ENCODE measurements at regions not wholly inside any gene's neighbourhood (a gene's known extent, or its start where the extent isn't known, plus 50 kb on each side); places are given as distances from the start of the nearest gene placed in this dataset.

- TF ChIP-seq GATAD2A (CRISPR knock-in tag; IDR thresholded peaks at IDR 0.05) (0 out of 2 replicates have a peak, but pooled peaks have one; percentile 18), ZNF256 (CRISPR knock-in tag; conservative IDR thresholded peaks at IDR 0.05) (no peak)
Observed at GRCh38 chr11:115959081-115959486, 454.9 kb upstream of the CADM1 start (continued).

GRCh38 chr11:115958089-115959000 is 454.1 kb upstream of the CADM1 start:
- Histone ChIP-seq H4K20me1 (ENCODE audit: insufficient read depth, low read length) (0 out of 2 replicates have a peak, but pooled peaks cover 2% of the 10 kb centered on the region), H3K79me2 (ENCODE audit: insufficient read depth, low read length) (no peaks in the 10 kb centered on the region), H3K27me3 (ENCODE audit: control insufficient read depth in 1 of 2, insufficient read depth in 2 of 2, low read length in 2 of 2) (peaks cover 0 to 37% of the 10 kb centered on the region in 2 experiments; a peak in 2 of 5 replicates), H3K4me3 (replicated peaks in 1 of 3; ENCODE audit: insufficient read depth in 1 of 3, low read depth in 2 of 3, low read length in 3 of 3) (no peak overlapping the region; a peak in 1 of 6 replicates), H3K4me1 (ENCODE audit: insufficient read depth, low read length) (peaks cover 13% of the 10 kb centered on the region), H2AFZ (ENCODE audit: low read length) (no peak overlapping the region), H3K27ac (ENCODE audit: extremely low read length, insufficient read depth, low read length) (no peak overlapping the region), H3K4me2 (ENCODE audit: low read depth, low read length) (peak overlapping the region; percentile 44; the same call in 1 of the 2 replicates), H3K36me3 (replicated peaks in 1 of 2; ENCODE audit: control insufficient read depth in 1 of 2, insufficient read depth in 2 of 2, low read length in 2 of 2) (no peaks in the 10 kb centered on the region), H3K9me3 (ENCODE audit: low read length) (no peaks in the 10 kb centered on the region), H3K9ac (ENCODE audit: insufficient read depth, low read depth, low read length) (no peak overlapping the region)
- ATAC-seq, result peak; percentile 60
- ChIA-PET POLR2A (no interaction called here), CTCF (ENCODE audit: low intra/inter-chr PET ratio, low total read pairs) (no interaction called here)
- DNase-seq (ENCODE audit: low spot score), result no peak
- in situ Hi-C loops (cut with HindIII; ENCODE audit: extremely low pct_ligation_motif_present, low pct_unique_long_range_greater_than_20kb), result no loop called here
- intact Hi-C loops (cut with micrococcal nuclease; ENCODE audit: unreplicated experiment), result no loop called here
- WGBS (ENCODE audit: low lambda C conversion rate), result 70% methylated on average over 20 of the region's 20 CpGs
- TF ChIP-seq HBP1 (CRISPR knock-in tag; IDR thresholded peaks at IDR 0.05; ENCODE audit: low read depth), result no peak
- TF ChIP-seq IKZF1 (IDR thresholded peaks at IDR 0.05), result peak; percentile 54; the same call in 1 of the 2 replicates
- TF ChIP-seq STAT6 (CRISPR knock-in tag; IDR thresholded peaks at IDR 0.05; ENCODE audit: borderline replicate concordance), result no peak
- BruUV-seq (replicated peaks), result no TSS peak
- no peak for FAIRE-seq

Data from HepG2 (cell line).